ENCODE measurements at regions not wholly inside any gene's neighbourhood (a gene's known extent, or its start where the extent isn't known, plus 50 kb on each side); places are given as distances from the start of the nearest gene placed in this dataset.

DNA sequence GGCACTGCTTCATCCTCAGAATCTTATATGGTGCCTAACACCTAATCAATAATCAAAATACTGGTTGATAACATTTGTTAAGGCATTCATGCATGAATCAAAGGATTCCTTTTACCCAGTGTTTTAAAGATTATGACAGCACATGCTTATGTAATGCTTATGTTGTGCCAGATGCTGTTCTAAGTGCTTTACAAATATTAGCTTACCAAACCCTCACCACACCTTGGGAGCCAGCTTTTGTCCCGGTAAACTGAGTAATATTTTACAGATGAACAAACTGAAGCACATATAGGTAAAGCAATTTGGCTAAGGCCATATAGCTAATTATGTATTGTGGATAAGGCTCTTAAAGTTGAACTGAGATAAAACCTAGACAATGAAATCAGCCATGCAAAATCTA is 209.2 kb downstream of the ALX1 start:
- intact Hi-C loops (cut with DNase I): no loop called here

DNA sequence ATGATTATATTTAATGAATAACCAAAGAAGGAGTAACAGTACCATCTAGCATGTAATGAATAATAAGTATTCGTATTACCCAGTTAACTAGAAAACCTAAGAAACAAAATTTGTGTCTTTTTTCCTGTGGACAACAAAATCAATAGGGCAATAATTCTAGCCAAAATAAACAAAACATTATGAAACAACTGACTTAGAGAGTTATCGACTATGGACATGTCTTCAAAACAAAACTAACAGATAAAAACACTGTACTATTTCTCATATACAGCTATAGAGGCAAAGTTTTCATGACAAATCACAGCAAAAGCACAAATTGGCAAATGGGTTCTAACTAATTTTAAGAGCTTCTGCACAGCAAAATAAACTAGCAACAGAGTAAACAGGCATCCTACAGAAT is 224.1 kb downstream of the ALX1 start:
- TF ChIP-seq, protein P1, sequence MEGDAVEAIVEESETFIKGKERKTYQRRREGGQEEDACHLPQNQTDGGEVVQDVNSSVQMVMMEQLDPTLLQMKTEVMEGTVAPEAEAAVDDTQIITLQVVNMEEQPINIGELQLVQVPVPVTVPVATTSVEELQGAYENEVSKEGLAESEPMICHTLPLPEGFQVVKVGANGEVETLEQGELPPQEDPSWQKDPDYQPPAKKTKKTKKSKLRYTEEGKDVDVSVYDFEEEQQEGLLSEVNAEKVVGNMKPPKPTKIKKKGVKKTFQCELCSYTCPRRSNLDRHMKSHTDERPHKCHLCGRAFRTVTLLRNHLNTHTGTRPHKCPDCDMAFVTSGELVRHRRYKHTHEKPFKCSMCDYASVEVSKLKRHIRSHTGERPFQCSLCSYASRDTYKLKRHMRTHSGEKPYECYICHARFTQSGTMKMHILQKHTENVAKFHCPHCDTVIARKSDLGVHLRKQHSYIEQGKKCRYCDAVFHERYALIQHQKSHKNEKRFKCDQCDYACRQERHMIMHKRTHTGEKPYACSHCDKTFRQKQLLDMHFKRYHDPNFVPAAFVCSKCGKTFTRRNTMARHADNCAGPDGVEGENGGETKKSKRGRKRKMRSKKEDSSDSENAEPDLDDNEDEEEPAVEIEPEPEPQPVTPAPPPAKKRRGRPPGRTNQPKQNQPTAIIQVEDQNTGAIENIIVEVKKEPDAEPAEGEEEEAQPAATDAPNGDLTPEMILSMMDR (IDR thresholded peaks at IDR 0.05): no peak
- no peak for TF ChIP-seq POLR2A (IDR thresholded peaks at IDR 0.05)
- TF ChIP-seq POLR2AphosphoS5 (IDR thresholded peaks at IDR 0.05): no peak
- 89% methylated on average over 2 of the region's 2 CpGs for WGBS
- H3K9me3 ChIP-seq: no peaks in the 10 kb centered on the region
- no peaks in the 10 kb centered on the region for H3K27me3 ChIP-seq (replicated peaks; ENCODE audit: insufficient read depth)
- H3K27ac ChIP-seq: no peak overlapping the region
- intact Hi-C loops (cut with DNase I): no loop called here
- no peaks in the 10 kb centered on the region for H3K36me3 ChIP-seq
- DNase-seq (ENCODE audit: low spot score): no peak
- H3K4me3 ChIP-seq: no peak overlapping the region
- no peaks in the 10 kb centered on the region for H3K4me1 ChIP-seq (replicated peaks)

More for the DNA sequence above, 209.2 kb downstream of the ALX1 start:
- DNase-seq (ENCODE audit: low spot score): no peak
- Histone ChIP-seq H3K4me1 (replicated peaks) (no peaks in the 10 kb centered on the region), H3K9me3 (no peaks in the 10 kb centered on the region), H3K36me3 (no peaks in the 10 kb centered on the region), H3K27ac (no peak overlapping the region), H3K27me3 (replicated peaks; ENCODE audit: insufficient read depth) (no peaks in the 10 kb centered on the region), H3K4me3 (no peak overlapping the region)
- TF ChIP-seq, protein P1 (IDR thresholded peaks at IDR 0.05): no peak
- TF ChIP-seq POLR2AphosphoS5 (IDR thresholded peaks at IDR 0.05) (no peak), POLR2A (IDR thresholded peaks at IDR 0.05) (no peak)
- WGBS: 49% methylated on average over 1 of the region's 1 CpG

DNA sequence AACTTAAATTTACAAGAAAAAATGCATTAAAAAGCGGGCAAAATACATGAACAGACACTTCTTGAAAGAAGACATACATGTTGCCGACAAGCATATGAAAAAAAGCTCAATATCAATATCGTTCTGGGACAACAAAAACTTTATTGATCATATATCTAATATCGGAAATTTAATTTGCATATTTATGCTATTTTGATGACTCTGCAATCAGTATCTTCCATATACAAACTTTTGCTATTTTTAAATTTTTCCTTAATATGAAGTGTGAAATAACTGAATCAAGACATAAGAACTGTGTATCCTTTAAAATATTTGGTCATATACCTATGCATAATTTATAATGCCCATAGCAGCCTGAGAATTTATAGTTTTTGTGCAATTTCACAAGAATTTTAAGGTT is 224.6 kb downstream of the ALX1 start:
- H3K4me3 ChIP-seq: no peak overlapping the region
- intact Hi-C loops (cut with DNase I): no loop called here

DNA sequence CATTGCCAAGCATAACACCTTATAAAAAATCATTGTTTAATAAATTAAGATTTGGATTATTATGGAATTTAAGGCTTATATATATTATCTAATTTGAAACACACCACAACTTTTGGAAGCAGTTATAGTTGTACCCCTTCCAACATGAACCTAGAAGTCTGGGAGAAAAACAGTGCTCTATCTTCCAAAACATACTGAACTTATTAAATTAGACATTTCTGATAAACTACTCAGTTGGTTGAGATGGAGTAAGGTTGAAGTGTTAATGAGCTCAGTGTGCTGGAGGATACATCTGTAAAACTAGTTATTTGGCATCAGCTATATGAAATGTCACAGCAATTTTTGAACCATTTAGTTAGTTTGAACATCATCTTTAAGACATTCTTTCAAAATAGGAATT is 227.4 kb downstream of the ALX1 start:
- H3K36me3 ChIP-seq: no peaks in the 10 kb centered on the region
- H3K4me3 ChIP-seq: no peak overlapping the region
- intact Hi-C loops (cut with DNase I): no loop called here
- TF ChIP-seq, protein P1 (IDR thresholded peaks at IDR 0.05): no peak
- TF ChIP-seq POLR2A (IDR thresholded peaks at IDR 0.05) (no peak), POLR2AphosphoS5 (IDR thresholded peaks at IDR 0.05) (no peak)
- H3K27ac ChIP-seq: no peak overlapping the region
- no peaks in the 10 kb centered on the region for H3K9me3 ChIP-seq
- no peaks in the 10 kb centered on the region for H3K27me3 ChIP-seq (replicated peaks; ENCODE audit: insufficient read depth)
- H3K4me1 ChIP-seq (replicated peaks): no peaks in the 10 kb centered on the region
- no peak for DNase-seq (ENCODE audit: low spot score)

More for the DNA sequence above, 224.6 kb downstream of the ALX1 start:
- no peaks in the 10 kb centered on the region for H3K9me3 ChIP-seq
- no peaks in the 10 kb centered on the region for H3K36me3 ChIP-seq
- H3K27me3 ChIP-seq (replicated peaks; ENCODE audit: insufficient read depth): no peaks in the 10 kb centered on the region
- H3K4me1 ChIP-seq (replicated peaks): no peaks in the 10 kb centered on the region
- WGBS: 90% methylated on average over 4 of the region's 4 CpGs
- no peak for DNase-seq (ENCODE audit: low spot score)
- H3K27ac ChIP-seq: no peak overlapping the region
- TF ChIP-seq, protein P1 (IDR thresholded peaks at IDR 0.05): no peak
- TF ChIP-seq POLR2AphosphoS5 (IDR thresholded peaks at IDR 0.05) (no peak), POLR2A (IDR thresholded peaks at IDR 0.05) (no peak)

DNA sequence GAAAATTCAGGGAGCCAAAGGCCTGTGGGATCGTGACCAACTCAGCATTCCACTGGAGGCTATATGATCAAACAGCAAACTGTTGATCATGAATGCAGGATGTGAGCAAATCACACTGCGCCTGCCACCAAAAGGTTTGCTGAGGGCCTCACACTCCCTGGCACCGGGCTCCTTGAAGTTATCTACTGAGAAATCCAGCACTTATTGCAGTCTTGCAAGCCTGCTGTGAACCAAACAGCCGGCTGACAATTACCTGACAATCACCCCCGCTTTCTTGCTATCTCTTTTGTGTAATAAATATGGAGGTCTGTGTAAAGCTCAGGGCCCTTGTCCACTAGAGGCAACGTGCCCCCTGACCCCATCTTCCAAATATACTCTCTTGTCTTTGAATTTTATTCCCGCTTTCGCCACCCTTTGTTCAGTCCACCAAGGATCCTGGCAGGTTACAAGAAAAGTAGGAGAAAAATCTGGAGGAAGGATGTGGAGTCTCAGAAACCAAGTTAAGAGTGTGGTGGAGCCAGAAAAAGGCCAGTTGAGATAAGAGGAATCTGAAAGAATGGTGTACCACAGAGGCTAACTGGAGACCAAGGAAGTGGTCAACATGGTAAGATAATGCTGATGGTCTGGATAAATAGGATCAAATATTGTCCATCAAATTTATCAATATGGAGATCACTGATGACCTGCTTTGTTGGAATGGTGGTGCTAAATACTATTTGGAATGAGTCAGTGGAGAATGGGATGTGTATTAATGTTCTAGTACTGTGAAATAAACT is 229.2 kb downstream of the ALX1 start:
- no peak for TF ChIP-seq POLR2AphosphoS5 (IDR thresholded peaks at IDR 0.05)
- no peak for TF ChIP-seq POLR2A (IDR thresholded peaks at IDR 0.05)
- TF ChIP-seq, protein P1 (IDR thresholded peaks at IDR 0.05): no peak
- 67% methylated on average over 8 of the region's 8 CpGs for WGBS
- H3K4me1 ChIP-seq (replicated peaks): no peaks in the 10 kb centered on the region

More for the DNA sequence above, 229.2 kb downstream of the ALX1 start:
- Histone ChIP-seq H3K4me3 (no peak overlapping the region), H3K27ac (no peak overlapping the region), H3K9me3 (no peaks in the 10 kb centered on the region), H3K27me3 (replicated peaks; ENCODE audit: insufficient read depth) (no peaks in the 10 kb centered on the region), H3K36me3 (no peaks in the 10 kb centered on the region)
- DNase-seq (ENCODE audit: low spot score): no peak
- intact Hi-C loops (cut with DNase I): no loop called here
